ENCODE measurements at regions not wholly inside any gene's neighbourhood (a gene's known extent, or its start where the extent isn't known, plus 50 kb on each side); places are given as distances from the start of the nearest gene placed in this dataset.

GRCh38 chr4:130023088-130023487 lies 927.1 kb downstream of the C4orf33 start:
- Histone ChIP-seq H3K36me3 (no peaks in the 10 kb centered on the region), H3K9me3 (no peaks in the 10 kb centered on the region), H3K27me3 (no peaks in the 10 kb centered on the region), H3K4me1 (no peaks in the 10 kb centered on the region), H3K27ac (no peak overlapping the region), H3K4me3 (no peak overlapping the region)
- WGBS, 2 donors: 71 to 86% methylated on average over 2 of the region's 2 CpGs
- TF ChIP-seq POLR2A (IDR thresholded peaks at IDR 0.05): no peak
- no peak for TF ChIP-seq CTCF (IDR thresholded peaks at IDR 0.05)
- intact Hi-C loops (cut with DNase I): no loop called here
- DNase-seq: no peak

- DNase-seq: no peak
- WGBS, 2 donors: 76 to 88% methylated on average over 2 of the region's 2 CpGs
- no peak for TF ChIP-seq POLR2A (IDR thresholded peaks at IDR 0.05)
- TF ChIP-seq CTCF (IDR thresholded peaks at IDR 0.05): no peak
Observed at GRCh38 chr4:130025701-130026100, 929.7 kb downstream of the C4orf33 start.

GRCh38 chr4:130026185-130026584 lies 930.2 kb downstream of the C4orf33 start:
- Histone ChIP-seq H3K9me3 (no peaks in the 10 kb centered on the region), H3K4me1 (no peaks in the 10 kb centered on the region), H3K27ac (no peak overlapping the region), H3K4me3 (no peak overlapping the region), H3K36me3 (no peaks in the 10 kb centered on the region), H3K27me3 (no peaks in the 10 kb centered on the region)
- TF ChIP-seq CTCF (IDR thresholded peaks at IDR 0.05) (no peak), POLR2A (IDR thresholded peaks at IDR 0.05) (no peak)
- intact Hi-C loops (cut with DNase I): no loop called here
- WGBS, 2 donors: 29 to 57% methylated on average over 1 of the region's 1 CpG
- DNase-seq: no peak

More at GRCh38 chr4:130025701-130026100, 929.7 kb downstream of the C4orf33 start:
- intact Hi-C loops (cut with DNase I): no loop called here
- no peak overlapping the region for H3K4me3 ChIP-seq
- no peaks in the 10 kb centered on the region for H3K9me3 ChIP-seq
- no peaks in the 10 kb centered on the region for H3K36me3 ChIP-seq
- no peaks in the 10 kb centered on the region for H3K4me1 ChIP-seq
- no peaks in the 10 kb centered on the region for H3K27me3 ChIP-seq
- H3K27ac ChIP-seq: no peak overlapping the region

GRCh38 chr4:130027973-130028372 lies 932.0 kb downstream of the C4orf33 start:
- DNase-seq: no peak
- Histone ChIP-seq H3K4me1 (no peaks in the 10 kb centered on the region), H3K27ac (no peak overlapping the region), H3K27me3 (no peaks in the 10 kb centered on the region), H3K9me3 (no peaks in the 10 kb centered on the region), H3K36me3 (no peaks in the 10 kb centered on the region), H3K4me3 (no peak overlapping the region)
- TF ChIP-seq CTCF (IDR thresholded peaks at IDR 0.05) (no peak), POLR2A (IDR thresholded peaks at IDR 0.05) (no peak)
- intact Hi-C loops (cut with DNase I): no loop called here
- 65 to 85% methylated on average over 2 of the region's 2 CpGs for WGBS, 2 donors

GRCh38 chr4:130028552-130028951 lies 932.6 kb downstream of the C4orf33 start:
- 32 to 38% methylated on average over 3 of the region's 3 CpGs for WGBS, 2 donors
- H3K27ac ChIP-seq: no peak overlapping the region
- no peaks in the 10 kb centered on the region for H3K36me3 ChIP-seq
- no peak for DNase-seq
- TF ChIP-seq CTCF (IDR thresholded peaks at IDR 0.05): no peak
- TF ChIP-seq POLR2A (IDR thresholded peaks at IDR 0.05): no peak
- no peaks in the 10 kb centered on the region for H3K4me1 ChIP-seq
- H3K9me3 ChIP-seq: no peaks in the 10 kb centered on the region
- no peaks in the 10 kb centered on the region for H3K27me3 ChIP-seq
- no peak overlapping the region for H3K4me3 ChIP-seq
- intact Hi-C loops (cut with DNase I): no loop called here
